ENCODE measurements at regions not wholly inside any gene's neighbourhood (a gene's known extent, or its start where the extent isn't known, plus 50 kb on each side); places are given as distances from the start of the nearest gene placed in this dataset.

DNA sequence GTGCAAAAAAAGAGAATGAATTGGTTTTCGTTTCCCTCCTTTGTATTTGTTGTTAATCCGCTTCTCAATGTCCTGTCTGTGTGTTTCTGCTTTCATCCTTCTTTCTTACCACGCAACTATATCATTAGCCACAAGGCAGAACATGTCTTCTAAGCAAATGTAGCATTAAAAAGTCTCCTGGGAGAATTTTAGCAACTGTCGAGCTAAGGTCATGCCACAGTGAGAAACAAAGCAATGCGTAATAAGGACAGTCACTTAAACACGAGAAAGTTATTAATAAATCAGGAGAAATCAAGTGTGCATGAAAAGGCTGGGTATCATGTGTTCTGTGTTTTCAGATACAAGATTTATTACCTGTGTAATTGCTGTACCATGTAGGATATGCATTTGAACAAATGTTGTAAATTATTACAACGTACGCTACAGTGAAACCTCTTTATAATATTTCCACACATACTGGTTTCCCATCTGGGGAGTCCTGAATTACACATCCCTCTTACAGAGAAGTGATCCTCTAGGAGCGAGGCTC lies 890.8 kb downstream of the TRIML1 start:
- Histone ChIP-seq H2AK5ac (ENCODE audit: low read depth, low read length) (no peak overlapping the region), H3K23ac (ENCODE audit: low read depth, low read length) (no peak overlapping the region), H3K4me3 (ENCODE audit: insufficient read depth, low read depth, low read length) (no peak overlapping the region), H3K27ac (ENCODE audit: insufficient read depth, low read length) (no peak overlapping the region), H3K9me3 (ENCODE audit: control insufficient read depth, insufficient read depth, low read length) (no peaks in the 10 kb centered on the region), H4K8ac (ENCODE audit: low read depth in 2 of 2, low read length in 2 of 2) (no peak overlapping the region), H3K4me2 (ENCODE audit: low read depth, low read length) (no peak overlapping the region), H2AK9ac (replicated peaks; ENCODE audit: low read depth, low read length, poor library complexity) (no peak overlapping the region), H3K4me1 (ENCODE audit: control insufficient read depth, insufficient read depth, low read length) (no peaks in the 10 kb centered on the region), H2BK120ac (ENCODE audit: low read depth, low read length) (no peak overlapping the region), H3K18ac (ENCODE audit: low read depth, low read length) (no peak overlapping the region), H2BK15ac (ENCODE audit: low read depth, low read length) (no peak overlapping the region), H3K36me3 (ENCODE audit: control insufficient read depth, insufficient read depth, low read length) (no peaks in the 10 kb centered on the region), H4K5ac (ENCODE audit: low read depth, low read length) (no peak overlapping the region), H3K56ac (ENCODE audit: extremely low read depth, insufficient read depth, low read length) (no peak overlapping the region), H3K9me1 (ENCODE audit: insufficient read depth, low read length) (no peaks in the 10 kb centered on the region), H3K14ac (replicated peaks; ENCODE audit: low read depth, low read length) (no peak overlapping the region), H3K27me3 (ENCODE audit: control insufficient read depth, insufficient read depth, low read length) (no peaks in the 10 kb centered on the region), H2BK20ac (ENCODE audit: low read depth, low read length) (no peak overlapping the region), H4K91ac (ENCODE audit: insufficient read depth, low read depth, low read length) (no peak overlapping the region), H2BK5ac (ENCODE audit: low read depth, low read length, poor library complexity, severe bottlenecking) (no peak overlapping the region), H3K4ac (ENCODE audit: low read depth, low read length) (no peak overlapping the region), H2AFZ (replicated peaks; ENCODE audit: low read length, poor library complexity) (no peak overlapping the region), H3K79me1 (ENCODE audit: low read depth in 1 of 2, low read length in 2 of 2) (no peaks in the 10 kb centered on the region), H4K20me1 (ENCODE audit: insufficient read depth, low read length) (no peaks in the 10 kb centered on the region), H3K9ac (ENCODE audit: low read depth, low read length) (no peak overlapping the region)
- in situ Hi-C loops (cut with MboI; ENCODE audit: low sequenced_read_pairs), result no loop called here
- TF ChIP-seq CEBPB (IDR thresholded peaks at IDR 0.05; ENCODE audit: low read depth, low read length) (no peak), RAD21 (IDR thresholded peaks at IDR 0.05; ENCODE audit: low read length) (no peak), MXI1 (IDR thresholded peaks at IDR 0.05; ENCODE audit: borderline replicate concordance, low read depth, low read length) (no peak), SMC3 (IDR thresholded peaks at IDR 0.05; ENCODE audit: low read depth, low read length) (no peak), POLR2A (IDR thresholded peaks at IDR 0.05; ENCODE audit: low read depth, low read length) (no peak), NFE2L2 (IDR thresholded peaks at IDR 0.05; ENCODE audit: low read depth, low read length) (no peak), ELK1 (IDR thresholded peaks at IDR 0.05; ENCODE audit: borderline replicate concordance, low read depth, low read length) (no peak), BHLHE40 (IDR thresholded peaks at IDR 0.05; ENCODE audit: low read depth, low read length) (no peak), MAZ (IDR thresholded peaks at IDR 0.05; ENCODE audit: borderline replicate concordance, low read depth, low read length) (no peak), FOS (IDR thresholded peaks at IDR 0.05; ENCODE audit: low read depth, low read length) (no peak)
- TF ChIP-seq, protein P1, sequence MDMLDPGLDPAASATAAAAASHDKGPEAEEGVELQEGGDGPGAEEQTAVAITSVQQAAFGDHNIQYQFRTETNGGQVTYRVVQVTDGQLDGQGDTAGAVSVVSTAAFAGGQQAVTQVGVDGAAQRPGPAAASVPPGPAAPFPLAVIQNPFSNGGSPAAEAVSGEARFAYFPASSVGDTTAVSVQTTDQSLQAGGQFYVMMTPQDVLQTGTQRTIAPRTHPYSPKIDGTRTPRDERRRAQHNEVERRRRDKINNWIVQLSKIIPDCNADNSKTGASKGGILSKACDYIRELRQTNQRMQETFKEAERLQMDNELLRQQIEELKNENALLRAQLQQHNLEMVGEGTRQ (IDR thresholded peaks at IDR 0.05; ENCODE audit: low read depth, low read length), result no peak
- ChIA-PET CTCF (interaction anchor here (2.6 kb wide), 1 partner anchor 8 kb away, joined by 8 read pairs; no protein-coding TSS in a partner anchor), POLR2A (ENCODE audit: unreplicated experiment) (no interaction called here)
- ATAC-seq (ENCODE audit: low read depth), result no peak
- no peak for DNase-seq
- dilution Hi-C loops (cut with HindIII; ENCODE audit: low sequenced_read_pairs, unreplicated experiment), result no loop called here
- BruUV-seq (replicated peaks), result no TSS peak
- 80% methylated on average over 2 of the region's 9 CpGs; no CpG with 5 or more reads in 1 of the 2 experiments for WGBS, 2 experiments (ENCODE audit: extremely low coverage in 2 of 2, insufficient read length in 1 of 2)
- intact Hi-C loops (cut with micrococcal nuclease), result no loop called here

Measured in IMR-90 (cell line).